ENCODE measurements at regions not wholly inside any gene's neighbourhood (a gene's known extent, or its start where the extent isn't known, plus 50 kb on each side); places are given as distances from the start of the nearest gene placed in this dataset.

GRCh38 chr4:66609014-66609413 lies 936.3 kb downstream of the CENPC start:
- H3K4me3 ChIP-seq (ENCODE audit: control insufficient read depth in 2 of 3, extremely low read depth in 1 of 3, insufficient read depth in 2 of 3, low read depth in 1 of 3, low read length in 3 of 3): no peak overlapping the region
- no peak for FAIRE-seq

GRCh38 chr4:66606908-66607307 lies 936.6 kb upstream of the EPHA5 start:
- DNase-seq (ENCODE audit: low read depth, low spot score) (no peak), FAIRE-seq (no peak)
- TF ChIP-seq EZH2 (IDR thresholded peaks at IDR 0.05; ENCODE audit: low read length) (no peak), CTCF (optimal IDR thresholded peaks at IDR 0.05 in 1 of 3, IDR thresholded peaks at IDR 0.05 in 1 of 3, conservative IDR thresholded peaks at IDR 0.05 in 1 of 3; ENCODE audit: extremely low read depth in 1 of 3, insufficient read depth in 2 of 3, low read length in 3 of 3) (no peak)
- Histone ChIP-seq H3K4me3 (ENCODE audit: control insufficient read depth in 2 of 3, extremely low read depth in 1 of 3, insufficient read depth in 2 of 3, low read depth in 1 of 3, low read length in 3 of 3) (no peak overlapping the region), H3K4me2 (ENCODE audit: control insufficient read depth, extremely low read depth, insufficient read depth, low read depth, low read length) (no peak overlapping the region), H3K36me3 (ENCODE audit: control insufficient read depth in 2 of 2, extremely low read depth in 1 of 2, insufficient read depth in 2 of 2, low read length in 2 of 2) (no peaks in the 10 kb centered on the region), H3K9ac (ENCODE audit: control insufficient read depth, extremely low read depth, insufficient read depth, low read length) (no peak overlapping the region), H3K4me1 (ENCODE audit: control insufficient read depth, extremely low read depth, insufficient read depth, low read length) (no peaks in the 10 kb centered on the region), H3K9me3 (ENCODE audit: control insufficient read depth, low read depth, low read length) (no peaks in the 10 kb centered on the region), H3K27ac (ENCODE audit: control insufficient read depth, insufficient read depth, low read length) (no peak overlapping the region), H3K9me1 (ENCODE audit: control insufficient read depth, extremely low read depth, insufficient read depth, low read length) (no peaks in the 10 kb centered on the region), H2AFZ (ENCODE audit: control insufficient read depth, low read length) (no peak overlapping the region), H3K27me3 (ENCODE audit: control insufficient read depth, extremely low read depth, insufficient read depth, low read length) (no peaks in the 10 kb centered on the region), H3K79me2 (ENCODE audit: control insufficient read depth, insufficient read depth, low read length) (no peaks in the 10 kb centered on the region), H4K20me1 (ENCODE audit: control insufficient read depth, extremely low read depth, insufficient read depth, low read length) (no peaks in the 10 kb centered on the region)
- dilution Hi-C loops (cut with MboI; ENCODE audit: extremely low pct_ligation_motif_present, low sequenced_read_pairs): no loop called here

More at GRCh38 chr4:66609014-66609413, 936.3 kb downstream of the CENPC start:
- Histone ChIP-seq H3K4me2 (ENCODE audit: control insufficient read depth, extremely low read depth, insufficient read depth, low read depth, low read length) (no peak overlapping the region), H3K27ac (ENCODE audit: control insufficient read depth, insufficient read depth, low read length) (no peak overlapping the region), H3K9me3 (ENCODE audit: control insufficient read depth, low read depth, low read length) (no peaks in the 10 kb centered on the region), H2AFZ (ENCODE audit: control insufficient read depth, low read length) (no peak overlapping the region), H3K79me2 (ENCODE audit: control insufficient read depth, insufficient read depth, low read length) (no peaks in the 10 kb centered on the region), H3K36me3 (ENCODE audit: control insufficient read depth in 2 of 2, extremely low read depth in 1 of 2, insufficient read depth in 2 of 2, low read length in 2 of 2) (no peaks in the 10 kb centered on the region), H4K20me1 (ENCODE audit: control insufficient read depth, extremely low read depth, insufficient read depth, low read length) (no peaks in the 10 kb centered on the region), H3K9me1 (ENCODE audit: control insufficient read depth, extremely low read depth, insufficient read depth, low read length) (no peaks in the 10 kb centered on the region), H3K27me3 (ENCODE audit: control insufficient read depth, extremely low read depth, insufficient read depth, low read length) (no peaks in the 10 kb centered on the region), H3K9ac (ENCODE audit: control insufficient read depth, extremely low read depth, insufficient read depth, low read length) (no peak overlapping the region), H3K4me1 (ENCODE audit: control insufficient read depth, extremely low read depth, insufficient read depth, low read length) (no peaks in the 10 kb centered on the region)
- dilution Hi-C loops (cut with MboI; ENCODE audit: extremely low pct_ligation_motif_present, low sequenced_read_pairs): no loop called here
- DNase-seq (ENCODE audit: low read depth, low spot score): no peak
- TF ChIP-seq EZH2 (IDR thresholded peaks at IDR 0.05; ENCODE audit: low read length) (no peak), CTCF (optimal IDR thresholded peaks at IDR 0.05 in 1 of 3, IDR thresholded peaks at IDR 0.05 in 1 of 3, conservative IDR thresholded peaks at IDR 0.05 in 1 of 3; ENCODE audit: extremely low read depth in 1 of 3, insufficient read depth in 2 of 3, low read length in 3 of 3) (no peak)

Measured in keratinocyte (primary cell).